Loucy (cell line): ENCODE measurements at regions not wholly inside any gene's neighbourhood (a gene's known extent, or its start where the extent isn't known, plus 50 kb on each side); places are given as distances from the start of the nearest gene placed in this dataset.

Source experiments
- H2AFZ ChIP-seq: fragments of 200-600 bp; sonication (generic); 2 replicates; pipeline ENCODE4 v1.6.0; 2016; ENCODE audit warnings: antibody characterized with exemption, mild to moderate bottlenecking, low read length, moderate library complexity
- H3F3A ChIP-seq: fragments of 200-600 bp; 2 replicates; pipeline ENCODE4 v1.6.0; 2016; ENCODE audit warnings: antibody characterized with exemption, low read depth, mild to moderate bottlenecking
- H3K27me3 ChIP-seq: fragments of 200-600 bp; sonication (generic); 2 replicates; pipeline ENCODE4 v1.6.1; 2014; ENCODE audit warnings: low read length, mild to moderate bottlenecking; ENCODE audit not compliant: insufficient read depth, poor library complexity, severe bottlenecking
- H3K36me3 ChIP-seq: fragments of 200-600 bp; sonication (generic); 2 replicates; pipeline ENCODE4 v1.6.1; 2016; ENCODE audit warnings: low read length; ENCODE audit not compliant: insufficient read depth
- H3K4me1 ChIP-seq: fragments of 200-600 bp; sonication (generic); 2 replicates; pipeline ENCODE4 v1.5.1; 2014; ENCODE audit warnings: low read length, mild to moderate bottlenecking; ENCODE audit not compliant: insufficient read depth, poor library complexity, severe bottlenecking
- H3K4me2 ChIP-seq: fragments of 200-600 bp; sonication (generic); 2 replicates; pipeline ENCODE4 v1.6.0; 2014; ENCODE audit warnings: antibody characterized with exemption, low read length, low read depth, mild to moderate bottlenecking; ENCODE audit not compliant: poor library complexity, severe bottlenecking
- H3K4me3 ChIP-seq: fragments of 200-600 bp; sonication (generic); 2 replicates; pipeline ENCODE4 v1.5.1; 2014; ENCODE audit warnings: low read length, mild to moderate bottlenecking, mixed read lengths; ENCODE audit not compliant: poor library complexity, severe bottlenecking
- H3K79me2 ChIP-seq: fragments of 200-600 bp; sonication (generic); 2 replicates; pipeline ENCODE4 v1.6.1; 2014; ENCODE audit warnings: low read length; ENCODE audit not compliant: insufficient read depth
- H3K9ac ChIP-seq: fragments of 200-600 bp; sonication (generic); 2 replicates; pipeline ENCODE4 v1.6.0; 2014; ENCODE audit warnings: mild to moderate bottlenecking, low read depth, low read length, moderate library complexity; ENCODE audit not compliant: poor library complexity, severe bottlenecking
- H3K9me2 ChIP-seq: fragments of 200-600 bp; sonication (generic); replicated peaks from 2 replicates; pipeline ENCODE4 v1.6.1; 2016; ENCODE audit warnings: low read depth, low read length, mixed read lengths
- H3K9me3 ChIP-seq: fragments of 200-600 bp; sonication (generic); 2 replicates; pipeline ENCODE4 v1.6.1; 2014; ENCODE audit warnings: mild to moderate bottlenecking, antibody characterized with exemption, low read length, low read depth; ENCODE audit not compliant: insufficient read depth
- H4K20me1 ChIP-seq: fragments of 200-600 bp; sonication (generic); 2 replicates; pipeline ENCODE4 v1.6.0; 2014; ENCODE audit warnings: antibody characterized with exemption, low read length, mild to moderate bottlenecking; ENCODE audit not compliant: insufficient read depth, poor library complexity, severe bottlenecking
- CTCF ChIP-seq: fragments of 200-600 bp; sonication (generic); conservative IDR thresholded peaks from 2 replicates; pipeline ENCODE4 v1.5.1; 2014; ENCODE audit warnings: mild to moderate bottlenecking, antibody characterized with exemption, low read length
- EZH2phosphoT487 ChIP-seq: fragments of 200-600 bp; IDR thresholded peaks from 2 replicates; pipeline ENCODE4 v1.6.1; 2018; ENCODE audit warnings: antibody characterized with exemption, mild to moderate bottlenecking, moderate library complexity, borderline replicate concordance

GRCh38 chr20:59455402-59456341 is 148.7 kb upstream of the PHACTR3 start:
- peak overlapping the region; percentile 52 for H2AFZ ChIP-seq
- no peak overlapping the region for H3K4me2 ChIP-seq

GRCh38 chr20:59456342-59457279 is 147.7 kb upstream of the PHACTR3 start:
- no peak overlapping the region for H3K9ac ChIP-seq
- no peaks in the 10 kb centered on the region for H3K9me3 ChIP-seq
- H3K79me2 ChIP-seq, result no peaks in the 10 kb centered on the region
- no peak overlapping the region for H3K4me2 ChIP-seq
- H3K4me3 ChIP-seq, result no peak overlapping the region
- no peaks in the 10 kb centered on the region for H3K9me2 ChIP-seq
- no peaks in the 10 kb centered on the region for H3K27me3 ChIP-seq
- H2AFZ ChIP-seq, result peak overlapping the region; percentile 51; the same call in 1 of the 2 replicates
- no peaks in the 10 kb centered on the region for H3F3A ChIP-seq
- H3K36me3 ChIP-seq, result no peaks in the 10 kb centered on the region
- TF ChIP-seq EZH2phosphoT487, result no peak
- TF ChIP-seq CTCF, result no peak
- no peaks in the 10 kb centered on the region for H4K20me1 ChIP-seq
- H3K4me1 ChIP-seq, result no peaks in the 10 kb centered on the region

More at GRCh38 chr20:59455402-59456341, 148.7 kb upstream of the PHACTR3 start:
- Histone ChIP-seq H3K9me3 (no peaks in the 10 kb centered on the region), H3K79me2 (no peaks in the 10 kb centered on the region), H3K4me1 (no peaks in the 10 kb centered on the region), H3K36me3 (no peaks in the 10 kb centered on the region), H3K4me3 (no peak overlapping the region), H3K9ac (no peak overlapping the region), H3K9me2 (no peaks in the 10 kb centered on the region), H4K20me1 (no peaks in the 10 kb centered on the region), H3F3A (no peaks in the 10 kb centered on the region), H3K27me3 (no peaks in the 10 kb centered on the region)
- TF ChIP-seq CTCF (peak; percentile 84), EZH2phosphoT487 (no peak)

GRCh38 chr20:59458645-59459044 is 145.7 kb upstream of the PHACTR3 start:
- H3K27me3 ChIP-seq, result no peaks in the 10 kb centered on the region
- H3K9ac ChIP-seq, result no peak overlapping the region
- no peaks in the 10 kb centered on the region for H3K79me2 ChIP-seq
- TF ChIP-seq CTCF, result no peak
- no peak for TF ChIP-seq EZH2phosphoT487
- no peaks in the 10 kb centered on the region for H3F3A ChIP-seq
- H3K9me3 ChIP-seq, result no peaks in the 10 kb centered on the region
- H2AFZ ChIP-seq, result no peak overlapping the region
- H3K9me2 ChIP-seq, result no peaks in the 10 kb centered on the region
- no peak overlapping the region for H3K4me2 ChIP-seq
- H3K4me3 ChIP-seq, result no peak overlapping the region
- H3K4me1 ChIP-seq, result no peaks in the 10 kb centered on the region
- no peaks in the 10 kb centered on the region for H4K20me1 ChIP-seq
- no peaks in the 10 kb centered on the region for H3K36me3 ChIP-seq
